ENCODE measurements at regions not wholly inside any gene's neighbourhood (a gene's known extent, or its start where the extent isn't known, plus 50 kb on each side); places are given as distances from the start of the nearest gene placed in this dataset.

- Histone ChIP-seq H3K4me3 (no peak overlapping the region), H3K36me3 (replicated peaks in 1 of 2; ENCODE audit: insufficient read depth in 1 of 2, low read depth in 2 of 2) (no peaks in the 10 kb centered on the region), H3K9me3 (no peaks in the 10 kb centered on the region), H3K4me1 (no peaks in the 10 kb centered on the region), H3K27me3 (no peaks in the 10 kb centered on the region), H3K27ac (no peak overlapping the region)
- no peak for ATAC-seq
- TF ChIP-seq CTCF (IDR thresholded peaks at IDR 0.05) (no peak), POLR2A (IDR thresholded peaks at IDR 0.05) (no peak)
- 52 to 56% methylated on average over 3 of the region's 3 CpGs for WGBS, 2 donors
- intact Hi-C loops (cut with DNase I), result no loop called here
- DNase-seq, result no peak
Measured at GRCh38 chr12:114134922-114135321, 168.8 kb upstream of the RBM19 start.

- intact Hi-C loops (cut with DNase I), result no loop called here
- Histone ChIP-seq H3K27ac (no peak overlapping the region), H3K4me3 (no peak overlapping the region), H3K9me3 (no peaks in the 10 kb centered on the region), H3K27me3 (no peaks in the 10 kb centered on the region), H3K36me3 (replicated peaks in 1 of 2; ENCODE audit: insufficient read depth in 1 of 2, low read depth in 2 of 2) (no peaks in the 10 kb centered on the region), H3K4me1 (no peaks in the 10 kb centered on the region)
- no peak for ATAC-seq
- TF ChIP-seq CTCF (IDR thresholded peaks at IDR 0.05) (no peak), POLR2A (IDR thresholded peaks at IDR 0.05) (no peak)
- WGBS, 2 donors, result 22 to 23% methylated on average over 2 of the region's 2 CpGs
- DNase-seq, result no peak
Measured at GRCh38 chr12:114131824-114132223, 165.7 kb upstream of the RBM19 start.

- TF ChIP-seq CTCF (IDR thresholded peaks at IDR 0.05), result no peak
- no peaks in the 10 kb centered on the region for H3K36me3 ChIP-seq (replicated peaks in 1 of 2; ENCODE audit: insufficient read depth in 1 of 2, low read depth in 2 of 2)
- DNase-seq (no peak), ATAC-seq (no peak)
- intact Hi-C loops (cut with DNase I), result no loop called here
- H3K4me3 ChIP-seq, result no peak overlapping the region
- H3K9me3 ChIP-seq, result no peaks in the 10 kb centered on the region
- no peaks in the 10 kb centered on the region for H3K4me1 ChIP-seq
- 55 to 83% methylated on average over 1 to 2 of the region's 2 CpGs for WGBS, 2 donors
- H3K27ac ChIP-seq, result no peak overlapping the region
- H3K27me3 ChIP-seq, result no peaks in the 10 kb centered on the region
Measured at GRCh38 chr12:114123108-114123507, 157.0 kb upstream of the RBM19 start.

GRCh38 chr12:114122016-114122415 is 155.9 kb upstream of the RBM19 start:
- ATAC-seq, result no peak
- TF ChIP-seq CTCF (IDR thresholded peaks at IDR 0.05), result no peak
- no peak for TF ChIP-seq POLR2A (IDR thresholded peaks at IDR 0.05)
- WGBS, 2 donors, result 50 to 52% methylated on average over 3 of the region's 3 CpGs

GRCh38 chr12:114119316-114119715 is 153.2 kb upstream of the RBM19 start:
- TF ChIP-seq CTCF (IDR thresholded peaks at IDR 0.05) (no peak), POLR2A (IDR thresholded peaks at IDR 0.05) (no peak)
- Histone ChIP-seq H3K4me3 (no peak overlapping the region), H3K9me3 (peaks cover 0 to 11% (median 0%) of the 10 kb centered on the region in 3 donors), H3K27me3 (no peaks in the 10 kb centered on the region), H3K36me3 (replicated peaks in 1 of 2; ENCODE audit: insufficient read depth in 1 of 2, low read depth in 2 of 2) (no peaks in the 10 kb centered on the region), H3K4me1 (no peaks in the 10 kb centered on the region), H3K27ac (no peak overlapping the region)
- 51 to 52% methylated on average over 2 of the region's 2 CpGs for WGBS, 2 donors
- no peak for DNase-seq
- no peak for ATAC-seq
- intact Hi-C loops (cut with DNase I), result no loop called here

More at GRCh38 chr12:114122016-114122415, 155.9 kb upstream of the RBM19 start:
- no peaks in the 10 kb centered on the region for H3K4me1 ChIP-seq
- no peak overlapping the region for H3K4me3 ChIP-seq
- H3K27me3 ChIP-seq, result no peaks in the 10 kb centered on the region
- intact Hi-C loops (cut with DNase I), result no loop called here
- no peak for DNase-seq
- no peaks in the 10 kb centered on the region for H3K36me3 ChIP-seq (replicated peaks in 1 of 2; ENCODE audit: insufficient read depth in 1 of 2, low read depth in 2 of 2)
- no peaks in the 10 kb centered on the region for H3K9me3 ChIP-seq
- no peak overlapping the region for H3K27ac ChIP-seq

Measured in body of pancreas (tissue), 4 donors.